Upper lobe of right lung (tissue), 1 donor: ENCODE measurements at regions not wholly inside any gene's neighbourhood (a gene's known extent, or its start where the extent isn't known, plus 50 kb on each side); places are given as distances from the start of the nearest gene placed in this dataset.

Source experiments
- ATAC-seq: fragments of 200-7000 bp; cut with Tn5 transposase; one replicate; pipeline ENCODE4 v1.9.1; 2020; ENCODE audit warnings: mild to moderate bottlenecking, moderate library complexity
- DNase-seq: peaks from one replicate; pipeline ENCODE4 v3.0.0-alpha.2; 2020
- H3K27ac ChIP-seq: fragments of 200-600 bp; one replicate; pipeline ENCODE4 v1.8.0; 2022
- H3K27me3 ChIP-seq: fragments of 200-600 bp; one replicate; pipeline ENCODE4 v1.8.0; 2022; ENCODE audit warnings: mild to moderate bottlenecking
- H3K36me3 ChIP-seq: fragments of 200-600 bp; one replicate; pipeline ENCODE4 v1.8.0; 2022
- H3K4me1 ChIP-seq: fragments of 200-600 bp; one replicate; pipeline ENCODE4 v1.8.0; 2022
- H3K4me3 ChIP-seq: fragments of 200-600 bp; one replicate; pipeline ENCODE4 v1.8.0; 2022; ENCODE audit warnings: mild to moderate bottlenecking
- H3K9me3 ChIP-seq: fragments of 200-600 bp; one replicate; pipeline ENCODE4 v1.8.0; 2022
- intact Hi-C: fragments of 100-400 bp; cut with DNase I; formaldehyde crosslinking; loops from one replicate; pipeline ENCODE4 v1.11.0; 2022
- TF ChIP-seq, protein P1 (sequence below): fragments of 200-600 bp; IDR thresholded peaks from one replicate; pipeline ENCODE4 v1.8.0; 2022; ENCODE audit warnings: antibody characterized with exemption
- donor health status: DM: no; HTN: yes; CAD: no; lungs with severe emphysema.

DNA sequence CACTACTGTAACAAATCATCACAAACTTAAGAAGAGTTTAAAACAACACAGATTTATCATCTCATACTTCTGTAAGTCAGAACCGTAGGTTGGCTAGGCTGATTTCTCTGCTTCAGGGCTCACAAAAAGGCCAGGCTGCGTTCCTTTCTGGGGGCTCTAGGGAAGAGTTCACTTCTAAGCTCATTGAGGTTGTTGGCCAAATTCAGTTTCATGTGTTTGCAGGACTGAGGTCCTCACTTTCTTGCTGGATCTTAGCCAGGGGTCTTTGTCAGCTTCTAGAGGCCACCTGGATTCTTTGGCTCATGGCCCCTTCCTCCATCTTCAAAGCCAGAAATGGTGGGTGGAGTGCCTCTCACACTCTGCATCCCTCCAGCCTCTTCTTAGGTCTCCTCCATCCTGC lies 76.0 kb downstream of the ACTBL2 start:
- Histone ChIP-seq H3K27ac (no peak overlapping the region), H3K36me3 (no peaks in the 10 kb centered on the region), H3K4me3 (no peak overlapping the region), H3K9me3 (no peaks in the 10 kb centered on the region), H3K27me3 (no peaks in the 10 kb centered on the region), H3K4me1 (peaks cover 30% of the 10 kb centered on the region)
- DNase-seq (no peak), ATAC-seq (no peak)
- TF ChIP-seq, protein P1, sequence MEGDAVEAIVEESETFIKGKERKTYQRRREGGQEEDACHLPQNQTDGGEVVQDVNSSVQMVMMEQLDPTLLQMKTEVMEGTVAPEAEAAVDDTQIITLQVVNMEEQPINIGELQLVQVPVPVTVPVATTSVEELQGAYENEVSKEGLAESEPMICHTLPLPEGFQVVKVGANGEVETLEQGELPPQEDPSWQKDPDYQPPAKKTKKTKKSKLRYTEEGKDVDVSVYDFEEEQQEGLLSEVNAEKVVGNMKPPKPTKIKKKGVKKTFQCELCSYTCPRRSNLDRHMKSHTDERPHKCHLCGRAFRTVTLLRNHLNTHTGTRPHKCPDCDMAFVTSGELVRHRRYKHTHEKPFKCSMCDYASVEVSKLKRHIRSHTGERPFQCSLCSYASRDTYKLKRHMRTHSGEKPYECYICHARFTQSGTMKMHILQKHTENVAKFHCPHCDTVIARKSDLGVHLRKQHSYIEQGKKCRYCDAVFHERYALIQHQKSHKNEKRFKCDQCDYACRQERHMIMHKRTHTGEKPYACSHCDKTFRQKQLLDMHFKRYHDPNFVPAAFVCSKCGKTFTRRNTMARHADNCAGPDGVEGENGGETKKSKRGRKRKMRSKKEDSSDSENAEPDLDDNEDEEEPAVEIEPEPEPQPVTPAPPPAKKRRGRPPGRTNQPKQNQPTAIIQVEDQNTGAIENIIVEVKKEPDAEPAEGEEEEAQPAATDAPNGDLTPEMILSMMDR = no peak
- intact Hi-C loops = no loop called here

DNA sequence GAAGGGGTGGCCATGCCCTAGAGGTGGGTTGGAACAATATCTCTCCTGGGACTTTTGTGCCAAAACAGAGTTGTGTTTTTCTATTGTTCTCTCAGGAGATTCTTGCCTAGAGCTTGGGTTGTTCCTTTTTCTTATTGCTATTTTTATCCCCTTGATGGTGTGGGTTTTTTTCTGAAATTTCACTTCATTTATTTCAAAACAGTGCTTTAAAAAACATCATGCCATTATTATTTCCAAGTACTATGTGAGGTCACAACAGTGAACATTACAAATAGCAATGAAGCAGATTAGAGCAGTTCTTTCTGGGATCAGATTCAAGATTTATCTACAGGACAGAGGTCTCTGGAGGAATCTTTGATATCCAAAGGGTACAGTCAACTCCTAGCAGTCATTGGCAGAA lies 76.6 kb downstream of the ACTBL2 start:
- ATAC-seq (no peak), DNase-seq (no peak)
- Histone ChIP-seq H3K9me3 (no peaks in the 10 kb centered on the region), H3K27ac (no peak overlapping the region), H3K27me3 (no peaks in the 10 kb centered on the region), H3K4me1 (peaks cover 27% of the 10 kb centered on the region), H3K36me3 (no peaks in the 10 kb centered on the region), H3K4me3 (no peak overlapping the region)
- TF ChIP-seq, protein P1 = no peak
- intact Hi-C loops = no loop called here

DNA sequence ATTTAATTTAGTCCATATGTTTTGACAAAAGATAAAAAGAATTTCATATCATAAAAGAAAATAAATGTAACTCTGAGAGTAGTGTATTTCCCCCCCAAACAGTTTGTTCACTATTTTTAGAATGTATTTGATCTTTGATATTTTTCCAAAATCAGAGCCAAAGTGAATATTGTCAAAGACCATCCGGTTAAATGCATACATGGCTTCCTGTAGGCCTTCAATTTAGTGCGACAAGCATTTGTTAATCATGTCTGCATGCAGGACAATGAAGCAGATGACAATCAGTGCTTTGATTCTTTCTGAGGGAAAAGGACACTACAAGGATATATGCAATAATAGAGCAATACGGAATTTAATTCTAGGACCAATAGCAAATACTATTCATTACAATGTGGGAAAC lies 79.8 kb downstream of the ACTBL2 start:
- Histone ChIP-seq H3K4me1 (peaks cover 9% of the 10 kb centered on the region), H3K36me3 (no peaks in the 10 kb centered on the region), H3K27me3 (no peaks in the 10 kb centered on the region), H3K9me3 (no peaks in the 10 kb centered on the region), H3K4me3 (no peak overlapping the region), H3K27ac (no peak overlapping the region)
- TF ChIP-seq, protein P1 = no peak
- intact Hi-C loops = no loop called here
- ATAC-seq (no peak), DNase-seq (no peak)

DNA sequence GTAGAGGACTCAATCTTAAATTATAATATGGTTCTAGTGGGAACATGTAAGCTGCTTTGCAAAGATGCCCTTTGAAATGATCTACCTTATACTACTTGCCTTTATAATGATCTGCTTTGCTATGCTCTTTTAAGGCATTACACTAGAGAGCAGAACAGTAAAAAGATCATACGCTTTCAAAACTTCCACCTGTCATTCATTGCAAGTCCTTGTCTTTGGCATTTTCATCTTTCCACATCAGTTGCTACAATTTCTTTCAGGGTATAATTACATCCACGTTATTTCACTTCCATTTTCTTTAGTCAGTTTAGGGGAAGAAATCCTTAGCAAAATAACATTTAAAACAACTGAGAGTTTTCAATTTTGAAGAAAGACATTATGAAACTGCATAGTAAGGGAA lies 80.3 kb downstream of the ACTBL2 start:
- H3K36me3 ChIP-seq = no peaks in the 10 kb centered on the region
- ATAC-seq (no peak), DNase-seq (no peak)
- TF ChIP-seq, protein P1 = no peak
- no peak overlapping the region for H3K27ac ChIP-seq
- H3K9me3 ChIP-seq = no peaks in the 10 kb centered on the region
- no peak overlapping the region for H3K4me3 ChIP-seq
- intact Hi-C loops = no loop called here
- peaks cover 9% of the 10 kb centered on the region for H3K4me1 ChIP-seq
- no peaks in the 10 kb centered on the region for H3K27me3 ChIP-seq

DNA sequence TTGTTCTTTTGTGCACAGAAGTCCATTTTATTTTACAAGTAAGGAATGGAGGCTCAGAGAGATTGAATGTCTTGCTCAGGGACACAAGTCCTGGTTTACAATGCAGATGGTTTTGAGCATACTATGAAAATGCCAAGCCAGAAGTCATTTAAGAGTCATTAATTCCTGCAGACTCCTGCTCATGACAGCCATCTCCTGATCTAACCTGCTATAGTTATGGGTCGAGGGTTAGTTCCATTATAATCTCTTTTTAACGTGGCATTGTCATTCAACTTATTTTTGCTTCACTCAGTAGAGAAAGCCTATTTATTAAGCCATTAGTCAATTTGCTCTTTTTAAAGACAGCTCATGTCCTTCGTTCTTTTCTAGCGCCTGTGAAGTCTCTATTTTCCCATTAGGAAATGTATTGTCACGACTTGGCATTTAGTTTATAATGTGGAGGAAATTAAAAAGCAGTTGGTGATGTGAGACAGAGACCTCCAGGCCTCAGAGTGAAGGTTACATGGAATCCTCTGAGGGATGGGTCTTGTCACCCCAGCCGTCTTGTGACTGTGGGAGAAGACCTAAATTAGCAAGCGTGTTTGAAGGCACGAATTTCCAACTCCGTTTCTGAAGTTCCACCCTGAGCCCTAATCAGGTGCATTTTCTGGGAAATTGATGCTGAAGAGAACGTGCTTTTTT lies 84.1 kb downstream of the ACTBL2 start:
- Histone ChIP-seq H3K4me1 (no peaks in the 10 kb centered on the region), H3K36me3 (no peaks in the 10 kb centered on the region), H3K9me3 (no peaks in the 10 kb centered on the region), H3K27me3 (no peaks in the 10 kb centered on the region), H3K27ac (no peak overlapping the region), H3K4me3 (no peak overlapping the region)
- no peak for ATAC-seq
- TF ChIP-seq, protein P1 = no peak
- intact Hi-C loops = no loop called here
- no peak for DNase-seq

DNA sequence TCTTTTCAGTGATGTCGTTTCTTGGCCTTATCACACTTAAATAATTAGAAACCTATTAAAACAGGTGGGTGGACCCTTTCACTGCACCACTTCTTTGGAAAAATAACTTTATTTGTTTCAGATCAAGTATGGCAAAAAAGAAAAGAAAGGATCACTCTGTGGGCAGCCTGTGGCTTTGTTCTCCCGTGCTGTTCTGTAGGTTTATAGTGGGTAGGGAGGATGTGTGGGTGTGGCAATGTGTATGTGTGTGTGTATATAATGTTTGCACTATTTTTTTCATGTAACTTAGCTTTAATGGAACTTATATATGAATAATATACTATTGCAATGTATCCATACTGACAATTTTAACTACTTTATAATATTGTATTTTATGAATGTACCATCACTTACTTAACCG lies 85.9 kb downstream of the ACTBL2 start:
- H3K4me1 ChIP-seq = no peaks in the 10 kb centered on the region
- H3K27ac ChIP-seq = no peak overlapping the region
- no peaks in the 10 kb centered on the region for H3K36me3 ChIP-seq
- DNase-seq (no peak), ATAC-seq (no peak)
- no peak overlapping the region for H3K4me3 ChIP-seq
- TF ChIP-seq, protein P1 = no peak
- intact Hi-C loops = no loop called here
- no peaks in the 10 kb centered on the region for H3K27me3 ChIP-seq
- no peaks in the 10 kb centered on the region for H3K9me3 ChIP-seq
